GM18511 (cell line): ENCODE measurements at regions not wholly inside any gene's neighbourhood (a gene's known extent, or its start where the extent isn't known, plus 50 kb on each side); places are given as distances from the start of the nearest gene placed in this dataset.

ENCODE experiments used
- ATAC-seq: cut with Tn5 transposase; IDR thresholded peaks from one replicate; pipeline ENCODE4 v1.9.1; 2021; ENCODE audit warnings: mild to moderate bottlenecking, moderate library complexity; ENCODE audit not compliant: unreplicated experiment

DNA sequence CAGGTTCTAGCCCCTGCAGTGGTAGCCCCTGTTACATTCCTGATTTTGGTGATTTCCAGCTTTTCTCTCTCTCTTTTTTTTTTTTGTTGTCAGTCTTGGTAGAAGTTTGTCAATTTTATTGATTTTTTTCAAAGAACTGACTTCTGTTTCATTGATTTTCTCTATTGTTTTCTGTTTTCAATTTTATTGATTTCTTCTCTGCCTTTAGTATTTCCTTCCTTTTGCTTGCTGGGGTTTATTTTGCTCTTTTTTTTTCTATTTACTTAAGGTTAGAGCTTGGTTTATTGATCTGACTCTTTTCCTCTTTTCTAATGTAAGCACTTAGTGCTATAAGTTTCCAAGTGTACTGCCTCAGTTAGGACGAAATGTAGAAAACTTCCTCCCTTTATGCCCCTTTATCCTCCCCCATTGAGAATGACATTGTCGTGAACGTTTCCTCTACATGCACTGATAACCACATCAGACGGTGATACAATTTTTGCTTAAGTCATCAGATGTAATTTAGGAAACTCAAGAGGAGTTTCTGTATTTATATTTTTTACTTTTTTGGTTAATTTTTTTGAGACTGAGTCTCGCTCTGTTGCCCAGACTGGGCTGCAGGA lies 81.1 kb upstream of the HS6ST1 start:
- ATAC-seq: no peak

- no peak for ATAC-seq
Measured at GRCh38 chr2:128401680-128402079, 83.0 kb upstream of the HS6ST1 start.

- ATAC-seq: no peak
Measured at GRCh38 chr2:128402911-128403670, 84.4 kb upstream of the HS6ST1 start.

GRCh38 chr2:128403814-128404708 lies 85.4 kb upstream of the HS6ST1 start:
- no peak for ATAC-seq

- ATAC-seq: no peak
Measured at GRCh38 chr2:128404709-128405466, 86.2 kb upstream of the HS6ST1 start.

DNA sequence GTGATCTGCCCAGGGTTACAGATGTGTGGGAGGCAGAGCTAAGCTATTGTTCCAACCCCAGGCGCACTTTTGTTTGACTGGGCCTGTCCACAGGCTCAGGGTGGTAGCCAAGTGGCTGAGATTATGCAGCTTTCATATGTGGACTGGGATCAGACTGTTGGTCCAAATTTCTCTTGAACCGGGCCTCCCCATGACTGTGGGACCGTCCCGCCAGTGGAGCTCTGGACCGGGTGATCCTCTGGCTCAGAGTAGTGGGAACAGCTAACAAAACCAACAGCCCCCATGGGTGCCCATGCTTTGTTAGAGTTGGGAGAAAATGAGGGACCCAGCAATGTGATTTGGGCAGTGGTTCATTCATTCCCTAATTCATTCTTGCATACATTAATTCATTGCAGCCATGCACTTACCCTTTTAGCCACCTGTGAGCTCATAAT lies 86.8 kb upstream of the HS6ST1 start:
- no peak for ATAC-seq

DNA sequence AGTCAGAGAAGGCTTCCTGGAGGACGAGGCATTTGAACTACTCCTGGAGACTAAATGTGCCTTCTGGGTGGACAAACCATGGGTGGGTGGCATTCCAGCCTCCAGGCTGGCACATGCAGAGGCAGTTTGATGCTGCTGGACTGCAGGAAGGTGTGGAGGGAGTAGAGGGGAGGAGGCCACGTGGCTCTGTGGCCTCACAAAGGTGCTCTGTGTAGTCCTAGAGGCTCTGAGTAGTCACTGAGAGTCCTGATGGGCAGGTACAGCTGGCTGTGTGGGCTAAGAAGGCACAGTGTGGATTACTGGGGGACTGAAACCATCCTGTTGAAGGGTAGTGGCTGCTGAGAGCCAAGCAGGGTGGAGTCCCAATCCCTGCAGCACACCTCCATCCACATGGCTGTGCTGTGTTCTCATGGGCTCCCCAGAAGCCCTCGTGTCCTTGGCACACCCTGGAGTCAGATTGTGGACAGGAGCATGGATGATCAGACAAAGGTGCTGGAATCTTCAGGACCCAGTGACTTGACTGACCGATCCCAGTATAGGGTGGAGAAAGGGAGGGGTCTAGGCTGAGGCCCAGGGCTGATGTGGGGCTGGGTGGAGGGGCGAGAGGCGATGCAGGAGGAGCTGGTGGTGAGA lies 87.4 kb upstream of the HS6ST1 start:
- ATAC-seq: no peak

- ATAC-seq: no peak
Measured at GRCh38 chr2:128406736-128407554, 88.3 kb upstream of the HS6ST1 start.

DNA sequence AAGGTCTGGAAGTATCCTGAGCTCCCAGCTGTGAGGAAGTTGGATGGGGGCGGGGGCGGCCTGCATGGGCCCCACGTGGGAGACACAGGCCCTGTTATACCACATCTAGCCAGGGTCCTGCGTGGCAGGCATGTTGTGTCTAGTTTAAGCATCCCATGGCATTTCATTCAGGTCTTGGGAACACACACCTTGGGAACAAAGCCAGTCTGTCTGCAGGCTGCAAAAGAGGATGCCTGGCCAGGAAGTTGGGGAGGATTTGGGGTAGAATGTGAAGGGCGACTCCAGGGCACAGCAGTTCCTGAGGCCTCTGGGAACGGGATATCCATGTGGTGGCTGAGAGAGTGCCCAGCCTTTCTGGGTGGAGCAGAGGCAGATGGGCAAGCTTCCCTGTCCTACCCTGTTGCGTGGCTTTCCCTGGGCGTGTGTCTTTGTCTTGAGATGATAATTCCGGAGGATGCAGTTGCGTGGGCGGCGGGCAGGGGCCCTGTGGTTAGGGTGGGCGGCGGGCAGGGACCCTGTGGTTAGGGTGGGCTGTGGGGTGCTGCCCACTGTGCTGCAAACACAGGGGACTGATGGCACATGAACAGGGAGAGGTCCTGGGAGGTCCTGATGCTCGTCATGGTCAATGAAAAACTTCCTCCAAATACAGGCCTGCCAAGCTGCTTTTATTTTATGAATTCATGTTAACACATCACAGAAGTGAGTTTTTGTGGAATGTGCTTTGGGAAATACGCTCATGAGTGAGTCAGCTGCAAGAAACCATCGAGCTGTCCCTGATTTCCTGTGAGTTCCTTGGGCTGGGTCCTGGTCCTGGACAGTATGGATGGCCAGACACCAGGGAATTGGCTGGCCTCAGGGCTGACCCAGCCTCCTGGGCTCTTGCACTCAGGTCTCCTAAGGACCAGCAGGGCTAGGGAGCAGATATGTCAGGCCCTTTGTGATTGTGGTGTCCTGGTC lies 90.0 kb upstream of the HS6ST1 start:
- no peak for ATAC-seq

DNA sequence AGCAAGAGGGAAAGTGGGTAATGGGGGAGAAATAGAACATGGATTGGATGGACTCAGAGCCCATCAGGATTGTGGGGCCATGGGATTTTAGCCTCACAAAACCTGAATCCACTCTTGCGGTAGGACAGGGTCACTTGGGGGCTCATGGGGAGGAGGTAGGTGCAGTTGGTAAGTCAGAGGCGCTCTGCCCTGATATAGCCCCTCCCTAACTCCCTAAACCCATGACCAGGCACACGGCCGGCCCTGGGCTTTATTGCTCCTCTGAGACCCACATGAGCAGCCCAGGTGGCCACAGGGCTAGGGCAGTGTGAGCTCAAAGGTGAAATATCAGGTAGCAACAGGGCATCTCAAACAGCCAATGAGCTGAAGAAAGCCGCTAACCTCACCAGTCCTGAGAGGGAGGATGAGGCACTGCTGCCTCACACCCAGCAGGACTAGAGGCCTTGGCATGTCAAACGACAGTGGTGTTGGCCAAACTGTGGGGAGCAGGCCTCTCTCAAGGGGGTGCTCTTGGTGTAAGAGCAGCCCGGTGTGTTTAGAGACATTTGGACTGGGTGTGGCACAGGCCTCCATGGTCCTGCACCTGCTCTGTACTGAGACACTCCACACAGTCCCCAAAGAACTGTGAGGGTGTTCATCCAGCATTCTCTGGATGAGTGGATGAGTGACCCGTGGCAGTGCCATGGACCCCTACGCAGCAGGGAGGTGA lies 90.8 kb upstream of the HS6ST1 start:
- ATAC-seq: no peak

GRCh38 chr2:128410035-128410757 lies 91.5 kb upstream of the HS6ST1 start:
- no peak for ATAC-seq

DNA sequence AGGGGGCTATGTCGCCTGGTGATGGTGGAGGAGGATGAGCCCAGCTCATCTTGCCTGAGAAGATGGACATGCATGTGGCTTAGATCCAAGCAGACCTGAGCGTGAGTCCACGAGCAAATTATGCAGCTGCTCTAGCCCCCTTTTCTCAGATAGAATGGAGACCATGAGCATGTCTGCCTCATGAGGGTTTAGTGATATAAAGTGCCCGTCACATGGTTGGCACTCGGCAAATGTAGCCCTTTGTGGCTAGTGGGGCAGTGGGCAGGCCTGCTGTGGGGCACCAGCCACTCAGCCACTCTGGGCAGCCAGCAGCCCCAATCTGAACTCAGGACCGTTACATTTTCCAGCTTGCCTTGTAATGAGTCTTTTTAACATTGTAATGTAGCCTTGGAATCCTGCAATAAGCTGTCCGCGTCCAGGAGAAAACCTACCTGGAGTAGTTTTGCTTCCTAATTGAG lies 92.1 kb upstream of the HS6ST1 start:
- ATAC-seq: no peak

DNA sequence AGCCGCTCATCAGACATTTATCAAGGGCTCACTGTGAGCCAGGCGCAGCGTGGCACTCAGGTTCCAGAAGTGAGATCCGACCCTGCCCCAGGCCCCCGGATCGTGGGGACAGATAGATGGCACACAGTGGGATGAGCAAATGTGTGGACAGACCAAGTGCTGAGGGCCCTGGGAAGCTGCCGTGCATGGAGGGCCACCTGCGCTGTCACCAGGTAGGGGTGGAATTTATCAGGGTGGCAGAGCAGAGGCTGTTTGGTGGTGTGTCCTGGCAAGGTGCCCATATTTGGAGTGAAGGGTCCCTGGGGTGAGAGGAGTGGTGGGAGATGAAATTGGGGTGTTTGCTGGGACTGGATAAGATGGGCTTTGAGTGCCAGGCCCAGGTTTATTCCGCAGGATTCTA lies 92.8 kb upstream of the HS6ST1 start:
- no peak for ATAC-seq

- no peak for ATAC-seq
Measured at GRCh38 chr2:128412181-128412871, 93.7 kb upstream of the HS6ST1 start.

GRCh38 chr2:128413014-128413717 lies 94.5 kb upstream of the HS6ST1 start:
- ATAC-seq: no peak
